H9 (cell line): ENCODE measurements at regions not wholly inside any gene's neighbourhood (a gene's known extent, or its start where the extent isn't known, plus 50 kb on each side); places are given as distances from the start of the nearest gene placed in this dataset.
"Not testable (repeated sequence)": the region's sequence is repeated elsewhere in the genome, so short reads cannot be mapped to it uniquely, and the experiment has no call there.

Source experiments
- DNase-seq: peaks from one replicate; pipeline ENCODE4 v3.0.0-alpha.2; 2017
- H2AFZ ChIP-seq: one replicate; pipeline ENCODE4 v1.6.1; 2013; ENCODE audit warnings: mild to moderate bottlenecking, low read length, control low read depth, moderate library complexity
- H2AK5ac ChIP-seq: 2 replicates; pipeline ENCODE4 v1.6.1; 2013; ENCODE audit warnings: low read length, control low read depth, mixed read lengths; ENCODE audit not compliant: insufficient read length
- H2BK120ac ChIP-seq: one replicate; pipeline ENCODE4 v1.6.1; 2013; ENCODE audit warnings: low read depth, mild to moderate bottlenecking, low read length, control low read depth, inconsistent platforms; ENCODE audit not compliant: poor library complexity, severe bottlenecking
- H2BK12ac ChIP-seq: 2 replicates; pipeline ENCODE4 v1.6.1; 2013; ENCODE audit warnings: low read length, control low read depth, mixed read lengths, low read depth; ENCODE audit not compliant: insufficient read length
- H2BK15ac ChIP-seq: 2 replicates; pipeline ENCODE4 v1.6.1; 2013; ENCODE audit warnings: low read depth, low read length, control low read depth
- H2BK20ac ChIP-seq: one replicate; pipeline ENCODE4 v1.6.1; 2013; ENCODE audit warnings: low read depth, mild to moderate bottlenecking, low read length, control low read depth, inconsistent platforms; ENCODE audit not compliant: poor library complexity, severe bottlenecking
- H2BK5ac ChIP-seq: 2 replicates; pipeline ENCODE4 v1.6.1; 2013; ENCODE audit warnings: low read length, control low read depth, mixed read lengths; ENCODE audit not compliant: insufficient read length
- H3K14ac ChIP-seq: 2 replicates; pipeline ENCODE4 v1.6.1; 2013; ENCODE audit warnings: low read length, control low read depth; ENCODE audit not compliant: insufficient read depth
- H3K18ac ChIP-seq: 2 replicates; pipeline ENCODE4 v1.6.1; 2013; ENCODE audit warnings: low read depth, mild to moderate bottlenecking, mixed read lengths, low read length, control low read depth; ENCODE audit not compliant: insufficient read length
- H3K23ac ChIP-seq: 2 replicates; pipeline ENCODE4 v1.6.1; 2013; ENCODE audit warnings: low read length, control low read depth, mixed read lengths, low read depth; ENCODE audit not compliant: insufficient read length
- H3K23me2 ChIP-seq: 2 replicates; pipeline ENCODE4 v1.6.1; 2013; ENCODE audit warnings: low read depth, mild to moderate bottlenecking, mixed read lengths, low read length, control low read depth; ENCODE audit not compliant: insufficient read length, poor library complexity, severe bottlenecking
- H3K27ac ChIP-seq: 2 replicates; pipeline ENCODE4 v1.5.1; 2013; ENCODE audit warnings: low read length, control low read depth, mixed read lengths, low read depth; ENCODE audit not compliant: insufficient read length
- H3K27me3 ChIP-seq: 2 replicates; pipeline ENCODE4 v1.6.1; 2013; ENCODE audit warnings: low read length, control low read depth, inconsistent platforms; ENCODE audit not compliant: insufficient read depth
- H3K4ac ChIP-seq: 2 replicates; pipeline ENCODE4 v1.6.1; 2013; ENCODE audit warnings: low read depth, mild to moderate bottlenecking, control low read depth, inconsistent platforms, low read length, moderate library complexity
- H3K4me1 ChIP-seq: 2 replicates; pipeline ENCODE4 v1.6.1; 2013; ENCODE audit warnings: low read length, control low read depth, inconsistent platforms; ENCODE audit not compliant: insufficient read depth
- H3K4me2 ChIP-seq: 2 replicates; pipeline ENCODE4 v1.6.1; 2013; ENCODE audit warnings: low read length, control low read depth, mixed read lengths; ENCODE audit not compliant: insufficient read length, insufficient read depth
- H3K56ac ChIP-seq: 2 replicates; pipeline ENCODE4 v1.6.1; 2013; ENCODE audit warnings: low read depth, mild to moderate bottlenecking, mixed read lengths, low read length, control low read depth; ENCODE audit not compliant: insufficient read length
- H3K79me1 ChIP-seq: 2 replicates; pipeline ENCODE4 v1.6.1; 2013; ENCODE audit warnings: low read depth, mild to moderate bottlenecking, moderate library complexity, low read length, control low read depth, inconsistent platforms; ENCODE audit not compliant: insufficient read depth, poor library complexity, severe bottlenecking
- H3K79me2 ChIP-seq: 2 replicates; pipeline ENCODE4 v1.6.1; 2013; ENCODE audit warnings: low read length, control low read depth, inconsistent platforms; ENCODE audit not compliant: insufficient read depth
- H3K9ac ChIP-seq: 2 replicates; pipeline ENCODE4 v1.6.1; 2013; ENCODE audit warnings: low read length, control low read depth, mixed read lengths; ENCODE audit not compliant: insufficient read length; ENCODE audit errors: extremely low read depth
- H3K9me3 ChIP-seq: one replicate; pipeline ENCODE4 v1.6.1; 2013; ENCODE audit warnings: low read depth, low read length, inconsistent platforms; ENCODE audit not compliant: control insufficient read depth
- H3T11ph ChIP-seq: one replicate; pipeline ENCODE4 v1.6.1; 2013; ENCODE audit warnings: mild to moderate bottlenecking, low read length, control low read depth, inconsistent platforms
- H4K20me1 ChIP-seq: one replicate; pipeline ENCODE4 v1.6.1; 2013; ENCODE audit not compliant: control insufficient read depth, insufficient read length, insufficient read depth
- H4K5ac ChIP-seq: 2 replicates; pipeline ENCODE4 v1.6.1; 2013; ENCODE audit warnings: low read depth, mild to moderate bottlenecking, mixed read lengths, low read length, control low read depth; ENCODE audit not compliant: insufficient read length
- H4K8ac ChIP-seq: replicated peaks from 2 replicates; pipeline ENCODE4 v1.6.1; 2013; ENCODE audit warnings: low read length, control low read depth, mixed read lengths, low read depth; ENCODE audit not compliant: insufficient read length
- H4K91ac ChIP-seq: 2 replicates; pipeline ENCODE4 v1.6.1; 2013; ENCODE audit warnings: low read depth, mild to moderate bottlenecking, moderate library complexity, mixed read lengths, low read length, control low read depth; ENCODE audit not compliant: insufficient read length
- H3K27ac Mint-ChIP-seq, 3 experiments: 2 replicates in 2 of 3; 3 replicates in 1 of 3; pipeline ENCODE4 v1.8.0; 2020 to 2021; ENCODE audit warnings: mixed read lengths in 3 of 3, mild to moderate bottlenecking in 1 of 3, moderate library complexity in 1 of 3
- H3K27me3 Mint-ChIP-seq: 2 replicates; pipeline ENCODE4 v1.8.0; 2021; ENCODE audit warnings: low read depth, mild to moderate bottlenecking, moderate library complexity, mixed read lengths
- H3K36me3 Mint-ChIP-seq, 3 experiments: 2 replicates in 2 of 3; 3 replicates in 1 of 3; pipeline ENCODE4 v1.8.0; 2020 to 2021; ENCODE audit warnings: low read depth in 3 of 3, mixed read lengths in 3 of 3; ENCODE audit not compliant: insufficient read depth in 1 of 3
- H3K4me1 Mint-ChIP-seq, 2 experiments: 2 replicates each; pipeline ENCODE4 v1.8.0; 2020; ENCODE audit warnings: mixed read lengths in 2 of 2
- H3K4me3 Mint-ChIP-seq, 2 experiments: 2 replicates in 1 of 2; 3 replicates in 1 of 2; pipeline ENCODE4 v1.8.0; 2020 to 2021; ENCODE audit warnings: mild to moderate bottlenecking in 2 of 2, mixed read lengths in 2 of 2, moderate library complexity in 1 of 2
- H3K9me3 Mint-ChIP-seq, 2 experiments: 2 replicates in 1 of 2; 3 replicates in 1 of 2; pipeline ENCODE4 v1.8.0; 2020; ENCODE audit warnings: mild to moderate bottlenecking in 2 of 2, mixed read lengths in 2 of 2, moderate library complexity in 1 of 2
- WGBS: extraction: QIAGEN DNeasy Blood & Tissue Kit; methylation state at CpG from one replicate; pipeline ENCODE4 v1.1.7; 2013; ENCODE audit warnings: missing lambda C conversion rate, low lambda C conversion rate, mixed read lengths; ENCODE audit not compliant: insufficient read length; ENCODE audit errors: extremely low coverage; 5-methylcytosine and 5-hydroxymethylcytosine counted together
- TF ChIP-seq, protein P1 (sequence below): fragments of 200-600 bp; sonication (generic); conservative IDR thresholded peaks from 3 replicates; pipeline ENCODE4 v1.8.0; 2021; ENCODE audit warnings: antibody characterized with exemption, mild to moderate bottlenecking

DNA sequence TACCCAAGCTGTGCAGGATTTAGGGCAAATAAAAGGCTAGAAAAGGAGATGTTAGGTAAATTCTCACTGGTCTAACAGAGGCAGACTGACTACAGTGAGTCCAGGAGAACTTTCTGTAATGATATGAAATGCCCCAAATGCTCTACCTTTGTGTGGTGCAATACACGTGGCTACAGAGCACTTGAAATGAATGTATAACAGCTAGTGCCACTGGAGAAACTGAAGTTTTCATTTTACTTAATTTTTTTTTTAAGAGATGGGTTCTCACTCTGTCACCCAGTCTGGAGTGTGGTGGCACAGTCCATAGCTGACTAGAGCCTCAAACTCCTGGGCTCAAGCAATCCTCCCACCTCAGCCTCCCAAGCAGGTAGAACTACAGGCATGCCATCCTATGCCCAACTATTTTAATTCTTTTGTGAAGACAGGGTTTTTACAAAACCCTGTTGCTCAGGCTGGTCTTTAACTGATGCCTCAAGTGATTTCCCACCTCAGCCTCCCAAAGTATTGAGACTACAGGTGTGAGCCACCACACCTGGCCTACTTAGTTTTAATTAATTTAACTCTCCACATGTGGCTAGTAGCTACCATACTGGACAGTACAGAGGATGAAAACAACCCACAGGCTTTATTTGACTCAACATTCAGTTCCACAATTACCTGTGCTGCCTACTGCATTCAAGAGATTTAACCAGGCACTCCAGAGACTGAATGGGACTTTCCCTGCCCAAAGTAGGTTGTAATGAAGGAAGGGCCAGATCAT, 84.8 kb upstream of the PLEKHM1 start:
- no peak overlapping the region for H3K4me3 Mint-ChIP-seq
- no peak overlapping the region for H3K27ac ChIP-seq
- peaks cover 37% of the 10 kb centered on the region; the same call in 1 of the 2 replicates for H3K79me2 ChIP-seq
- H3K4ac ChIP-seq = no peak overlapping the region
- peaks cover 5% of the 10 kb centered on the region; the same call in 1 of the 2 replicates for H3K4me1 ChIP-seq
- H3K14ac ChIP-seq = no peak overlapping the region
- H2AK5ac ChIP-seq = no peak overlapping the region
- H3K27me3 ChIP-seq = no peaks in the 10 kb centered on the region
- H2AFZ ChIP-seq = no peak overlapping the region
- H4K5ac ChIP-seq = no peak overlapping the region
- H3K18ac ChIP-seq = no peak overlapping the region
- H3K23me2 ChIP-seq = no peaks in the 10 kb centered on the region
- H3K9me3 ChIP-seq = no peaks in the 10 kb centered on the region
- H3K56ac ChIP-seq = no peak overlapping the region
- DNase-seq = no peak
- H3K9me3 Mint-ChIP-seq = no peaks in the 10 kb centered on the region
- H3K36me3 Mint-ChIP-seq = peaks cover 2 to 17% (median 14%) of the 10 kb centered on the region in 3 experiments; a peak in 6 of 7 replicates
- no peak overlapping the region for H2BK20ac ChIP-seq
- TF ChIP-seq, protein P1, sequence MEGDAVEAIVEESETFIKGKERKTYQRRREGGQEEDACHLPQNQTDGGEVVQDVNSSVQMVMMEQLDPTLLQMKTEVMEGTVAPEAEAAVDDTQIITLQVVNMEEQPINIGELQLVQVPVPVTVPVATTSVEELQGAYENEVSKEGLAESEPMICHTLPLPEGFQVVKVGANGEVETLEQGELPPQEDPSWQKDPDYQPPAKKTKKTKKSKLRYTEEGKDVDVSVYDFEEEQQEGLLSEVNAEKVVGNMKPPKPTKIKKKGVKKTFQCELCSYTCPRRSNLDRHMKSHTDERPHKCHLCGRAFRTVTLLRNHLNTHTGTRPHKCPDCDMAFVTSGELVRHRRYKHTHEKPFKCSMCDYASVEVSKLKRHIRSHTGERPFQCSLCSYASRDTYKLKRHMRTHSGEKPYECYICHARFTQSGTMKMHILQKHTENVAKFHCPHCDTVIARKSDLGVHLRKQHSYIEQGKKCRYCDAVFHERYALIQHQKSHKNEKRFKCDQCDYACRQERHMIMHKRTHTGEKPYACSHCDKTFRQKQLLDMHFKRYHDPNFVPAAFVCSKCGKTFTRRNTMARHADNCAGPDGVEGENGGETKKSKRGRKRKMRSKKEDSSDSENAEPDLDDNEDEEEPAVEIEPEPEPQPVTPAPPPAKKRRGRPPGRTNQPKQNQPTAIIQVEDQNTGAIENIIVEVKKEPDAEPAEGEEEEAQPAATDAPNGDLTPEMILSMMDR = no peak
- H3K27ac Mint-ChIP-seq = peak overlapping the region in 2 of 3 experiments; percentile 22 to 53; a peak in 2 of 7 replicates
- H3K79me1 ChIP-seq = peaks cover 15% of the 10 kb centered on the region
- WGBS = no CpG with 5 or more reads among the region's 1 CpG
- H3K9ac ChIP-seq = no peak overlapping the region
- no peaks in the 10 kb centered on the region for H4K20me1 ChIP-seq
- H2BK15ac ChIP-seq = no peak overlapping the region
- no peak overlapping the region for H4K8ac ChIP-seq
- H3K4me2 ChIP-seq = no peak overlapping the region
- no peak overlapping the region for H4K91ac ChIP-seq
- no peak overlapping the region for H2BK5ac ChIP-seq
- H2BK120ac ChIP-seq = no peak overlapping the region
- H3T11ph ChIP-seq = no peak overlapping the region
- H2BK12ac ChIP-seq = no peak overlapping the region
- no peak overlapping the region for H3K23ac ChIP-seq
- no peaks in the 10 kb centered on the region for H3K27me3 Mint-ChIP-seq
- peaks cover 24 to 31% of the 10 kb centered on the region in 2 experiments for H3K4me1 Mint-ChIP-seq

DNA sequence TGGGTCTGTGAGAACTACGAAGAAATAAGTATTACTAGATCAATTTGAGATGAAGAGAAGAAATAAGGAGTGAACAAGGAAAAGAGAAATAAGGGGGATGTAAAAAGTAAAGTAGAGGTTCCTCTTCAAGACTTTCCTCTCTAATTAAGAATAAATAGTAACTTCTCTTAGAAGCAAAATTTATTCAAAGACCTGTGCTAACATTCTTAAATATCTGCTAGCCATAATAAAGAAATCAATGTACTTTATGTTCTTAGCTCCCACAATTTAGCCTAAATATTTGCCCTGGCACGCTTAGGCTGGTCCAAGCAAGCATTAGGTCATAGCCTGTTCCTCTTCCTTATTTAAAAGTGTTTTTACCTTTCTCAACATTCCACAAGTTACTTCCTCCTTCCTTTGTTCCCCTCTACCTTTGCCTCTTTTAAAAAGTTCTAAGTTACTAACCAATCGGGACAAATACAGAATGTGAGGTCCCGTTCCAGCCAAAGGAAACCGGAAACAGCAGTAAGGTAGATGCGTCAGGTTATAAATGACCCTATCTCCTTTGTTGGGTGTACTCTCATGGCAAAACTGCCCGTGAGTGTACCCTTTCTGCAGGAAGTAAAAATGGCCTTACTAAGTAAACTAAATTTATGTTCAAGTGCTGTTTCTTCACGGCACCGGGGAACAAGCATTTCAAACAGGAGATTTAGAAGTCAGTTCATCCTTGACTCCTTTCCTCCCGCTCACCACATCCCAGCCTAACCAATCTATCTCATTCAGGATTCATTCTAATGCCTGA, 86.2 kb upstream of the PLEKHM1 start:
- not testable (repeated sequence) for H3K27me3 Mint-ChIP-seq, H3K9me3 ChIP-seq, H3K4me1 ChIP-seq, H3K4ac ChIP-seq, H3K14ac ChIP-seq, H3T11ph ChIP-seq, H2BK15ac ChIP-seq, H3K9ac ChIP-seq, H3K18ac ChIP-seq, H4K20me1 ChIP-seq, H2BK5ac ChIP-seq, DNase-seq, H3K23ac ChIP-seq, H3K4me2 ChIP-seq, H3K23me2 ChIP-seq, H3K27me3 ChIP-seq, H3K4me3 Mint-ChIP-seq, H4K8ac ChIP-seq, H2AFZ ChIP-seq, H2BK20ac ChIP-seq, H2BK120ac ChIP-seq, H3K56ac ChIP-seq, H4K91ac ChIP-seq, H3K9me3 Mint-ChIP-seq, H4K5ac ChIP-seq, H2BK12ac ChIP-seq, H3K27ac ChIP-seq, H2AK5ac ChIP-seq
- Histone ChIP-seq H3K79me2 (peaks cover 37% of the 10 kb centered on the region; the same call in 1 of the 2 replicates), H3K79me1 (peaks cover 15% of the 10 kb centered on the region)
- peaks cover 4 to 25% (median 16%) of the 10 kb centered on the region in 3 experiments; a peak in 6 of 7 replicates for H3K36me3 Mint-ChIP-seq
- H3K4me1 Mint-ChIP-seq = peaks cover 28 to 35% of the 10 kb centered on the region in 2 experiments
- H3K27ac Mint-ChIP-seq = peak overlapping the region in 1 of 3 experiments; percentile 32; a peak in 4 of 7 replicates
- no CpG with 5 or more reads among the region's 10 CpGs for WGBS
